ENCODE measurements at regions not wholly inside any gene's neighbourhood (a gene's known extent, or its start where the extent isn't known, plus 50 kb on each side); places are given as distances from the start of the nearest gene placed in this dataset.

DNA sequence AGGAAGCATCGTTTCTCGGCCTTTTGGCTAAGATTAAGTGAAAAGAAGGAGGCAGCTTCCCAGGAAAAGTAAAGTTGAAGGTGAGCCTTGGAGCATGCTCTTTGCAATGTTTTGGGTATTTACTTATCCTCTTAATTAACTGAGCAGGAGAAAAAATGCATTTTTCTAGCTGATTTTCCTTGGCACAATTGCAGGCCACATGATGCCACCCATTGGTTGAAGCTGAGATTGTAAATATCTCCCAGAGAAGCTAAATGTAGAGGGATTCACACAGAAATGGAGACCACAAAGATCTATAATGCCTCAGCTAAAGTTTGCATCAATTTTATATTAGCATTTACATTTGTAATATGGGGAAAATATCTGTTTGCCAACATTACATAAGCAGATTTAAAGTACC is 294.1 kb downstream of the KCNS3 start:
- TF ChIP-seq POLR2A (IDR thresholded peaks at IDR 0.05): no peak
- TF ChIP-seq, protein P1, sequence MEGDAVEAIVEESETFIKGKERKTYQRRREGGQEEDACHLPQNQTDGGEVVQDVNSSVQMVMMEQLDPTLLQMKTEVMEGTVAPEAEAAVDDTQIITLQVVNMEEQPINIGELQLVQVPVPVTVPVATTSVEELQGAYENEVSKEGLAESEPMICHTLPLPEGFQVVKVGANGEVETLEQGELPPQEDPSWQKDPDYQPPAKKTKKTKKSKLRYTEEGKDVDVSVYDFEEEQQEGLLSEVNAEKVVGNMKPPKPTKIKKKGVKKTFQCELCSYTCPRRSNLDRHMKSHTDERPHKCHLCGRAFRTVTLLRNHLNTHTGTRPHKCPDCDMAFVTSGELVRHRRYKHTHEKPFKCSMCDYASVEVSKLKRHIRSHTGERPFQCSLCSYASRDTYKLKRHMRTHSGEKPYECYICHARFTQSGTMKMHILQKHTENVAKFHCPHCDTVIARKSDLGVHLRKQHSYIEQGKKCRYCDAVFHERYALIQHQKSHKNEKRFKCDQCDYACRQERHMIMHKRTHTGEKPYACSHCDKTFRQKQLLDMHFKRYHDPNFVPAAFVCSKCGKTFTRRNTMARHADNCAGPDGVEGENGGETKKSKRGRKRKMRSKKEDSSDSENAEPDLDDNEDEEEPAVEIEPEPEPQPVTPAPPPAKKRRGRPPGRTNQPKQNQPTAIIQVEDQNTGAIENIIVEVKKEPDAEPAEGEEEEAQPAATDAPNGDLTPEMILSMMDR (IDR thresholded peaks at IDR 0.05): no peak

Data from suprapubic skin (tissue), 3 donors.